SK-N-SH (cell line): ENCODE measurements at regions not wholly inside any gene's neighbourhood (a gene's known extent, or its start where the extent isn't known, plus 50 kb on each side); places are given as distances from the start of the nearest gene placed in this dataset.

Source experiments
- CTCF ChIA-PET: fragments of 300-600, 350-600 bp; formaldehyde crosslinking; extraction: SDS; loops from one replicate; lab custom pipeline; 2021; lab: Yijun Ruan, JAX
- POLR2A ChIA-PET: fragments of 350-600 bp; sonication (Branson Sonifier 250); formaldehyde crosslinking; extraction: SDS; loops from one replicate; lab custom pipeline; 2020; ENCODE audit warnings: antibody characterized with exemption, inconsistent platforms; lab: Yijun Ruan, JAX
- DNase-seq: peaks from one replicate; pipeline ENCODE4 v3.0.0; 2012
- H2AFZ ChIP-seq: fragments of 200-600 bp; sonication (generic); 2 replicates; pipeline ENCODE4 v1.8.1; 2016; ENCODE audit warnings: antibody characterized with exemption, mild to moderate bottlenecking, low read depth
- H3F3A ChIP-seq: fragments of 200-600 bp; sonication (generic); replicated peaks from 2 replicates; pipeline ENCODE3; 2016; ENCODE audit warnings: antibody characterized with exemption, mild to moderate bottlenecking; ENCODE audit not compliant: insufficient read depth
- H3K27ac ChIP-seq, 2 experiments: fragments of 200-500 bp in 1 of 2; fragments of 200-600 bp in 1 of 2; sonication (Bioruptor generic) in 1 of 2; sonication (generic), shearing (Covaris generic) in 1 of 2; 2 replicates each; pipeline versions ENCODE4 v1.5.1 to v1.6.1; 2014 to 2016; ENCODE audit warnings: low read depth in 2 of 2, inconsistent platforms in 1 of 2, low read length in 1 of 2, mild to moderate bottlenecking in 1 of 2, mixed read lengths in 1 of 2
- H3K27me3 ChIP-seq: fragments of 200-600 bp; sonication (generic), shearing (Covaris generic); 2 replicates; pipeline ENCODE4 v1.6.1; 2016; ENCODE audit warnings: mixed run types; ENCODE audit not compliant: insufficient read depth
- H3K36me3 ChIP-seq, 2 experiments: fragments of 200-500 bp in 1 of 2; fragments of 200-600 bp in 1 of 2; sonication (Bioruptor generic) in 1 of 2; sonication (generic) in 1 of 2; replicated peaks in 1 of 2; 2 replicates each; pipeline versions ENCODE3 to v1.5.1; 2014 to 2016; ENCODE audit warnings: low read length in 1 of 2, mild to moderate bottlenecking in 1 of 2; ENCODE audit not compliant: insufficient read depth in 2 of 2, control insufficient read depth in 1 of 2
- H3K4me1 ChIP-seq, 2 experiments: fragments of 200-500 bp in 1 of 2; fragments of 200-600 bp in 1 of 2; sonication (Bioruptor generic) in 1 of 2; sonication (generic), shearing (Covaris generic) in 1 of 2; 2 replicates each; pipeline versions ENCODE4 v1.5.1 to v1.6.1; 2014 to 2016; ENCODE audit warnings: low read depth in 1 of 2, low read length in 1 of 2, mixed run types in 1 of 2; ENCODE audit not compliant: insufficient read depth in 2 of 2, control insufficient read depth in 1 of 2
- H3K4me2 ChIP-seq: fragments of 200-600 bp; sonication (generic), shearing (Covaris generic); 2 replicates; pipeline ENCODE4 v1.6.1; 2017; ENCODE audit warnings: mixed run types
- H3K4me3 ChIP-seq, 2 experiments: fragments of 200-500 bp in 1 of 2; fragments of 200-600 bp in 1 of 2; sonication (Bioruptor generic) in 1 of 2; sonication (generic), shearing (Covaris generic) in 1 of 2; 2 replicates each; pipeline versions ENCODE4 v1.5.1 to v1.8.1; 2014 to 2016; ENCODE audit warnings: low read depth in 2 of 2, inconsistent platforms in 1 of 2, low read length in 1 of 2, mild to moderate bottlenecking in 1 of 2, mixed read lengths in 1 of 2, moderate library complexity in 1 of 2
- H3K79me2 ChIP-seq: fragments of 200-600 bp; sonication (generic); 2 replicates; pipeline ENCODE4 v1.8.1; 2017; ENCODE audit warnings: mild to moderate bottlenecking; ENCODE audit not compliant: insufficient read depth
- H3K9ac ChIP-seq: fragments of 200-600 bp; sonication (generic); 2 replicates; pipeline ENCODE4 v1.6.1; 2017; ENCODE audit warnings: mixed run types
- H3K9me2 ChIP-seq: fragments of 200-600 bp; sonication (generic); 2 replicates; pipeline ENCODE4 v1.6.1; 2017; ENCODE audit warnings: mixed run types
- H3K9me3 ChIP-seq: fragments of 200-600 bp; sonication (generic); 2 replicates; pipeline ENCODE4 v1.6.1; 2017; ENCODE audit warnings: mixed run types, mild to moderate bottlenecking, moderate library complexity
- H4K20me1 ChIP-seq: fragments of 200-600 bp; sonication (generic); 2 replicates; pipeline ENCODE4 v1.6.1; 2017; ENCODE audit warnings: mild to moderate bottlenecking, mixed run types; ENCODE audit not compliant: insufficient read depth
- EZH2phosphoT487 ChIP-seq: fragments of 200-600 bp; sonication (generic); IDR thresholded peaks from 2 replicates; pipeline ENCODE4 v1.6.1; 2017; ENCODE audit warnings: low read depth, mixed run types, mild to moderate bottlenecking, antibody characterized with exemption, moderate library complexity, borderline replicate concordance
- FOXM1 ChIP-seq: IDR thresholded peaks from 2 replicates; pipeline ENCODE4 v1.4.0; 2012; ENCODE audit warnings: low read depth, mild to moderate bottlenecking
- MXI1 ChIP-seq: IDR thresholded peaks from 2 replicates; pipeline ENCODE4 v1.6.1; 2012; ENCODE audit warnings: mild to moderate bottlenecking, low read depth, low read length, improper control_type of control experiment
- POLR2AphosphoS5 ChIP-seq: IDR thresholded peaks from 2 replicates; pipeline ENCODE4 v1.6.1; 2012; ENCODE audit warnings: low read depth, low read length
- RAD21 ChIP-seq: IDR thresholded peaks from 2 replicates; pipeline ENCODE4 v1.6.1; 2012; ENCODE audit warnings: mild to moderate bottlenecking, low read length
- SIN3A ChIP-seq: IDR thresholded peaks from 2 replicates; pipeline ENCODE4 v1.6.1; 2012; ENCODE audit warnings: low read depth, mild to moderate bottlenecking, low read length, moderate library complexity, borderline replicate concordance
- SMC3 ChIP-seq: IDR thresholded peaks from 2 replicates; pipeline ENCODE4 v1.6.1; 2012; ENCODE audit warnings: low read depth, low read length, improper control_type of control experiment
- TAF1 ChIP-seq: IDR thresholded peaks from 2 replicates; pipeline ENCODE4 v1.6.1; 2012; ENCODE audit warnings: low read depth, mild to moderate bottlenecking, low read length, moderate library complexity, borderline replicate concordance
- TEAD4 ChIP-seq: IDR thresholded peaks from 2 replicates; pipeline ENCODE4 v1.4.0; 2012; ENCODE audit warnings: mild to moderate bottlenecking, borderline replicate concordance; ENCODE audit not compliant: insufficient read depth
- USF2 ChIP-seq: fragments of 150-350 bp; IDR thresholded peaks from 2 replicates; pipeline ENCODE4 v1.6.1; 2017; ENCODE audit warnings: antibody characterized with exemption, low read length, low read depth, borderline replicate concordance
- WGBS: methylation state at CpG from one replicate; pipeline ENCODE4 v1.1.6; 2017; ENCODE audit warnings: low lambda C conversion rate; 5-methylcytosine and 5-hydroxymethylcytosine counted together
- TF ChIP-seq, protein P1 (sequence below): IDR thresholded peaks from 2 replicates; pipeline ENCODE4 v1.6.1; 2012; ENCODE audit warnings: mild to moderate bottlenecking, low read depth, low read length, moderate library complexity
- TF ChIP-seq, protein P2 (sequence below): fragments of 150-350 bp; IDR thresholded peaks from 2 replicates; pipeline ENCODE4 v1.6.1; 2016; ENCODE audit warnings: mild to moderate bottlenecking, low read depth, low read length
- TF ChIP-seq, protein P3 (sequence below): IDR thresholded peaks from 2 replicates; pipeline ENCODE4 v1.4.0; 2012; ENCODE audit warnings: low read depth
- TF ChIP-seq, protein P4 (sequence below): fragments of 200-600 bp; sonication (generic); IDR thresholded peaks from 2 replicates; pipeline ENCODE4 v1.6.1; 2017; ENCODE audit warnings: antibody characterized with exemption, mild to moderate bottlenecking, moderate library complexity

GRCh38 chr21:38668541-38668940 is 137.2 kb upstream of the ETS2 start:
- Histone ChIP-seq H3F3A (no peaks in the 10 kb centered on the region), H3K27me3 (peaks cover 42% of the 10 kb centered on the region), H3K4me1 (peaks cover 0 to 5% of the 10 kb centered on the region in 2 experiments; a peak in 1 of 4 replicates), H3K9me3 (no peaks in the 10 kb centered on the region), H3K4me3 (no peak overlapping the region), H3K79me2 (no peaks in the 10 kb centered on the region), H3K9me2 (no peaks in the 10 kb centered on the region), H3K36me3 (no peaks in the 10 kb centered on the region), H3K27ac (no peak overlapping the region), H4K20me1 (no peaks in the 10 kb centered on the region), H2AFZ (no peak overlapping the region), H3K4me2 (no peak overlapping the region), H3K9ac (no peak overlapping the region)
- ChIA-PET CTCF (interaction anchor here (0.7 to 4.8 kb wide), 18 partner anchors 9 to 471 kb away, joined by 3 to 35 read pairs (median 4); no protein-coding TSS in a partner anchor), POLR2A (no interaction called here)
- WGBS: 54% methylated on average over 5 of the region's 6 CpGs
- TF ChIP-seq FOXM1 (no peak), SIN3A (no peak), EZH2phosphoT487 (no peak), TEAD4 (no peak)
- TF ChIP-seq, protein P1, sequence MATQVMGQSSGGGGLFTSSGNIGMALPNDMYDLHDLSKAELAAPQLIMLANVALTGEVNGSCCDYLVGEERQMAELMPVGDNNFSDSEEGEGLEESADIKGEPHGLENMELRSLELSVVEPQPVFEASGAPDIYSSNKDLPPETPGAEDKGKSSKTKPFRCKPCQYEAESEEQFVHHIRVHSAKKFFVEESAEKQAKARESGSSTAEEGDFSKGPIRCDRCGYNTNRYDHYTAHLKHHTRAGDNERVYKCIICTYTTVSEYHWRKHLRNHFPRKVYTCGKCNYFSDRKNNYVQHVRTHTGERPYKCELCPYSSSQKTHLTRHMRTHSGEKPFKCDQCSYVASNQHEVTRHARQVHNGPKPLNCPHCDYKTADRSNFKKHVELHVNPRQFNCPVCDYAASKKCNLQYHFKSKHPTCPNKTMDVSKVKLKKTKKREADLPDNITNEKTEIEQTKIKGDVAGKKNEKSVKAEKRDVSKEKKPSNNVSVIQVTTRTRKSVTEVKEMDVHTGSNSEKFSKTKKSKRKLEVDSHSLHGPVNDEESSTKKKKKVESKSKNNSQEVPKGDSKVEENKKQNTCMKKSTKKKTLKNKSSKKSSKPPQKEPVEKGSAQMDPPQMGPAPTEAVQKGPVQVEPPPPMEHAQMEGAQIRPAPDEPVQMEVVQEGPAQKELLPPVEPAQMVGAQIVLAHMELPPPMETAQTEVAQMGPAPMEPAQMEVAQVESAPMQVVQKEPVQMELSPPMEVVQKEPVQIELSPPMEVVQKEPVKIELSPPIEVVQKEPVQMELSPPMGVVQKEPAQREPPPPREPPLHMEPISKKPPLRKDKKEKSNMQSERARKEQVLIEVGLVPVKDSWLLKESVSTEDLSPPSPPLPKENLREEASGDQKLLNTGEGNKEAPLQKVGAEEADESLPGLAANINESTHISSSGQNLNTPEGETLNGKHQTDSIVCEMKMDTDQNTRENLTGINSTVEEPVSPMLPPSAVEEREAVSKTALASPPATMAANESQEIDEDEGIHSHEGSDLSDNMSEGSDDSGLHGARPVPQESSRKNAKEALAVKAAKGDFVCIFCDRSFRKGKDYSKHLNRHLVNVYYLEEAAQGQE: no peak
- TF ChIP-seq, protein P2, sequence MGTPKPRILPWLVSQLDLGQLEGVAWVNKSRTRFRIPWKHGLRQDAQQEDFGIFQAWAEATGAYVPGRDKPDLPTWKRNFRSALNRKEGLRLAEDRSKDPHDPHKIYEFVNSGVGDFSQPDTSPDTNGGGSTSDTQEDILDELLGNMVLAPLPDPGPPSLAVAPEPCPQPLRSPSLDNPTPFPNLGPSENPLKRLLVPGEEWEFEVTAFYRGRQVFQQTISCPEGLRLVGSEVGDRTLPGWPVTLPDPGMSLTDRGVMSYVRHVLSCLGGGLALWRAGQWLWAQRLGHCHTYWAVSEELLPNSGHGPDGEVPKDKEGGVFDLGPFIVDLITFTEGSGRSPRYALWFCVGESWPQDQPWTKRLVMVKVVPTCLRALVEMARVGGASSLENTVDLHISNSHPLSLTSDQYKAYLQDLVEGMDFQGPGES: no peak
- TF ChIP-seq, protein P3, sequence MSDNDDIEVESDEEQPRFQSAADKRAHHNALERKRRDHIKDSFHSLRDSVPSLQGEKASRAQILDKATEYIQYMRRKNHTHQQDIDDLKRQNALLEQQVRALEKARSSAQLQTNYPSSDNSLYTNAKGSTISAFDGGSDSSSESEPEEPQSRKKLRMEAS: no peak
- DNase-seq: no peak

GRCh38 chr21:38669186-38669585 is 136.5 kb upstream of the ETS2 start:
- TF ChIP-seq RAD21 (peak; percentile 50), EZH2phosphoT487 (no peak), TAF1 (no peak), POLR2AphosphoS5 (no peak), SMC3 (peak; percentile 54), USF2 (no peak), MXI1 (no peak)
- TF ChIP-seq, protein P4, sequence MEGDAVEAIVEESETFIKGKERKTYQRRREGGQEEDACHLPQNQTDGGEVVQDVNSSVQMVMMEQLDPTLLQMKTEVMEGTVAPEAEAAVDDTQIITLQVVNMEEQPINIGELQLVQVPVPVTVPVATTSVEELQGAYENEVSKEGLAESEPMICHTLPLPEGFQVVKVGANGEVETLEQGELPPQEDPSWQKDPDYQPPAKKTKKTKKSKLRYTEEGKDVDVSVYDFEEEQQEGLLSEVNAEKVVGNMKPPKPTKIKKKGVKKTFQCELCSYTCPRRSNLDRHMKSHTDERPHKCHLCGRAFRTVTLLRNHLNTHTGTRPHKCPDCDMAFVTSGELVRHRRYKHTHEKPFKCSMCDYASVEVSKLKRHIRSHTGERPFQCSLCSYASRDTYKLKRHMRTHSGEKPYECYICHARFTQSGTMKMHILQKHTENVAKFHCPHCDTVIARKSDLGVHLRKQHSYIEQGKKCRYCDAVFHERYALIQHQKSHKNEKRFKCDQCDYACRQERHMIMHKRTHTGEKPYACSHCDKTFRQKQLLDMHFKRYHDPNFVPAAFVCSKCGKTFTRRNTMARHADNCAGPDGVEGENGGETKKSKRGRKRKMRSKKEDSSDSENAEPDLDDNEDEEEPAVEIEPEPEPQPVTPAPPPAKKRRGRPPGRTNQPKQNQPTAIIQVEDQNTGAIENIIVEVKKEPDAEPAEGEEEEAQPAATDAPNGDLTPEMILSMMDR: peak; percentile 54
- no peaks in the 10 kb centered on the region for H3K79me2 ChIP-seq
- peaks cover 0 to 5% of the 10 kb centered on the region in 2 experiments; a peak in 1 of 4 replicates for H3K4me1 ChIP-seq
- H3F3A ChIP-seq: no peaks in the 10 kb centered on the region
- WGBS: 72% methylated on average over 6 of the region's 6 CpGs
- H2AFZ ChIP-seq: no peak overlapping the region
- H4K20me1 ChIP-seq: no peaks in the 10 kb centered on the region
- H3K9ac ChIP-seq: no peak overlapping the region
- no peaks in the 10 kb centered on the region for H3K9me2 ChIP-seq
- DNase-seq: peak; percentile 42
- H3K4me3 ChIP-seq: no peak overlapping the region; a peak in 1 of 4 replicates
- peaks cover 40% of the 10 kb centered on the region for H3K27me3 ChIP-seq
- no peak overlapping the region for H3K27ac ChIP-seq
- no peaks in the 10 kb centered on the region for H3K9me3 ChIP-seq
- POLR2A ChIA-PET: no interaction called here
- no peak overlapping the region for H3K4me2 ChIP-seq
- CTCF ChIA-PET: interaction anchor here (0.6 to 4.8 kb wide), 19 partner anchors 9 to 471 kb away, joined by 3 to 35 read pairs (median 4); no protein-coding TSS in a partner anchor
- H3K36me3 ChIP-seq: no peaks in the 10 kb centered on the region
